ENCODE measurements at regions not wholly inside any gene's neighbourhood (a gene's known extent, or its start where the extent isn't known, plus 50 kb on each side); places are given as distances from the start of the nearest gene placed in this dataset.

DNA sequence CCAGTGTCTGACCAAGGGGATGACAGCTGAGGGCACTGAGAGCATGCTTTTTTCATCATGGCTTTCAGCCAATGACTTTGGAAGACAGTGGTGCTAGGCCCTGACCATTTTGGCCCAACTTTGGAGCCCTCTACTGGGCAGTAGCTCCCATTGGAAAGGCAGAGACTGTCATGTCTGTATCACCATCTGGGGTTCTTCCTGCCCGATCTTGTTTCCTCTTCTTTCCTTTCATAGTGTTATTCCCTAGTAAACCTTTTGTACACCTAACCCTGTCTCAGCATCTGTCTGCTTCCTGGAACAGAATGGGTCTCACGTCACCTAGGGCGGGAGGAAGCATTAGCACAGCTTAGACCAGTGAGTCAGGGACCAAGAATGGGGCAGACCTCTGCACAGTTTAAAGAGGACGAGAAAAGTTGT, 97.4 kb upstream of the MAST4 start:
- TF ChIP-seq, protein P1, sequence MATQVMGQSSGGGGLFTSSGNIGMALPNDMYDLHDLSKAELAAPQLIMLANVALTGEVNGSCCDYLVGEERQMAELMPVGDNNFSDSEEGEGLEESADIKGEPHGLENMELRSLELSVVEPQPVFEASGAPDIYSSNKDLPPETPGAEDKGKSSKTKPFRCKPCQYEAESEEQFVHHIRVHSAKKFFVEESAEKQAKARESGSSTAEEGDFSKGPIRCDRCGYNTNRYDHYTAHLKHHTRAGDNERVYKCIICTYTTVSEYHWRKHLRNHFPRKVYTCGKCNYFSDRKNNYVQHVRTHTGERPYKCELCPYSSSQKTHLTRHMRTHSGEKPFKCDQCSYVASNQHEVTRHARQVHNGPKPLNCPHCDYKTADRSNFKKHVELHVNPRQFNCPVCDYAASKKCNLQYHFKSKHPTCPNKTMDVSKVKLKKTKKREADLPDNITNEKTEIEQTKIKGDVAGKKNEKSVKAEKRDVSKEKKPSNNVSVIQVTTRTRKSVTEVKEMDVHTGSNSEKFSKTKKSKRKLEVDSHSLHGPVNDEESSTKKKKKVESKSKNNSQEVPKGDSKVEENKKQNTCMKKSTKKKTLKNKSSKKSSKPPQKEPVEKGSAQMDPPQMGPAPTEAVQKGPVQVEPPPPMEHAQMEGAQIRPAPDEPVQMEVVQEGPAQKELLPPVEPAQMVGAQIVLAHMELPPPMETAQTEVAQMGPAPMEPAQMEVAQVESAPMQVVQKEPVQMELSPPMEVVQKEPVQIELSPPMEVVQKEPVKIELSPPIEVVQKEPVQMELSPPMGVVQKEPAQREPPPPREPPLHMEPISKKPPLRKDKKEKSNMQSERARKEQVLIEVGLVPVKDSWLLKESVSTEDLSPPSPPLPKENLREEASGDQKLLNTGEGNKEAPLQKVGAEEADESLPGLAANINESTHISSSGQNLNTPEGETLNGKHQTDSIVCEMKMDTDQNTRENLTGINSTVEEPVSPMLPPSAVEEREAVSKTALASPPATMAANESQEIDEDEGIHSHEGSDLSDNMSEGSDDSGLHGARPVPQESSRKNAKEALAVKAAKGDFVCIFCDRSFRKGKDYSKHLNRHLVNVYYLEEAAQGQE (tag by site-specific recombination; IDR thresholded peaks at IDR 0.05) = no peak
- no peak for TF ChIP-seq FEZF1 (tag by site-specific recombination; IDR thresholded peaks at IDR 0.05)
- TF ChIP-seq, protein P2, sequence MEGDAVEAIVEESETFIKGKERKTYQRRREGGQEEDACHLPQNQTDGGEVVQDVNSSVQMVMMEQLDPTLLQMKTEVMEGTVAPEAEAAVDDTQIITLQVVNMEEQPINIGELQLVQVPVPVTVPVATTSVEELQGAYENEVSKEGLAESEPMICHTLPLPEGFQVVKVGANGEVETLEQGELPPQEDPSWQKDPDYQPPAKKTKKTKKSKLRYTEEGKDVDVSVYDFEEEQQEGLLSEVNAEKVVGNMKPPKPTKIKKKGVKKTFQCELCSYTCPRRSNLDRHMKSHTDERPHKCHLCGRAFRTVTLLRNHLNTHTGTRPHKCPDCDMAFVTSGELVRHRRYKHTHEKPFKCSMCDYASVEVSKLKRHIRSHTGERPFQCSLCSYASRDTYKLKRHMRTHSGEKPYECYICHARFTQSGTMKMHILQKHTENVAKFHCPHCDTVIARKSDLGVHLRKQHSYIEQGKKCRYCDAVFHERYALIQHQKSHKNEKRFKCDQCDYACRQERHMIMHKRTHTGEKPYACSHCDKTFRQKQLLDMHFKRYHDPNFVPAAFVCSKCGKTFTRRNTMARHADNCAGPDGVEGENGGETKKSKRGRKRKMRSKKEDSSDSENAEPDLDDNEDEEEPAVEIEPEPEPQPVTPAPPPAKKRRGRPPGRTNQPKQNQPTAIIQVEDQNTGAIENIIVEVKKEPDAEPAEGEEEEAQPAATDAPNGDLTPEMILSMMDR (tag by site-specific recombination; IDR thresholded peaks at IDR 0.05) = no peak
- TF ChIP-seq, protein P3, sequence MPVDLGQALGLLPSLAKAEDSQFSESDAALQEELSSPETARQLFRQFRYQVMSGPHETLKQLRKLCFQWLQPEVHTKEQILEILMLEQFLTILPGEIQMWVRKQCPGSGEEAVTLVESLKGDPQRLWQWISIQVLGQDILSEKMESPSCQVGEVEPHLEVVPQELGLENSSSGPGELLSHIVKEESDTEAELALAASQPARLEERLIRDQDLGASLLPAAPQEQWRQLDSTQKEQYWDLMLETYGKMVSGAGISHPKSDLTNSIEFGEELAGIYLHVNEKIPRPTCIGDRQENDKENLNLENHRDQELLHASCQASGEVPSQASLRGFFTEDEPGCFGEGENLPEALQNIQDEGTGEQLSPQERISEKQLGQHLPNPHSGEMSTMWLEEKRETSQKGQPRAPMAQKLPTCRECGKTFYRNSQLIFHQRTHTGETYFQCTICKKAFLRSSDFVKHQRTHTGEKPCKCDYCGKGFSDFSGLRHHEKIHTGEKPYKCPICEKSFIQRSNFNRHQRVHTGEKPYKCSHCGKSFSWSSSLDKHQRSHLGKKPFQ (tag by site-specific recombination; IDR thresholded peaks at IDR 0.05) = no peak
- TF ChIP-seq, protein P4, sequence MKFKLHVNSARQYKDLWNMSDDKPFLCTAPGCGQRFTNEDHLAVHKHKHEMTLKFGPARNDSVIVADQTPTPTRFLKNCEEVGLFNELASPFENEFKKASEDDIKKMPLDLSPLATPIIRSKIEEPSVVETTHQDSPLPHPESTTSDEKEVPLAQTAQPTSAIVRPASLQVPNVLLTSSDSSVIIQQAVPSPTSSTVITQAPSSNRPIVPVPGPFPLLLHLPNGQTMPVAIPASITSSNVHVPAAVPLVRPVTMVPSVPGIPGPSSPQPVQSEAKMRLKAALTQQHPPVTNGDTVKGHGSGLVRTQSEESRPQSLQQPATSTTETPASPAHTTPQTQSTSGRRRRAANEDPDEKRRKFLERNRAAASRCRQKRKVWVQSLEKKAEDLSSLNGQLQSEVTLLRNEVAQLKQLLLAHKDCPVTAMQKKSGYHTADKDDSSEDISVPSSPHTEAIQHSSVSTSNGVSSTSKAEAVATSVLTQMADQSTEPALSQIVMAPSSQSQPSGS (tag by site-specific recombination; IDR thresholded peaks at IDR 0.05; ENCODE audit: low read depth) = no peak
- TF ChIP-seq, protein P5, sequence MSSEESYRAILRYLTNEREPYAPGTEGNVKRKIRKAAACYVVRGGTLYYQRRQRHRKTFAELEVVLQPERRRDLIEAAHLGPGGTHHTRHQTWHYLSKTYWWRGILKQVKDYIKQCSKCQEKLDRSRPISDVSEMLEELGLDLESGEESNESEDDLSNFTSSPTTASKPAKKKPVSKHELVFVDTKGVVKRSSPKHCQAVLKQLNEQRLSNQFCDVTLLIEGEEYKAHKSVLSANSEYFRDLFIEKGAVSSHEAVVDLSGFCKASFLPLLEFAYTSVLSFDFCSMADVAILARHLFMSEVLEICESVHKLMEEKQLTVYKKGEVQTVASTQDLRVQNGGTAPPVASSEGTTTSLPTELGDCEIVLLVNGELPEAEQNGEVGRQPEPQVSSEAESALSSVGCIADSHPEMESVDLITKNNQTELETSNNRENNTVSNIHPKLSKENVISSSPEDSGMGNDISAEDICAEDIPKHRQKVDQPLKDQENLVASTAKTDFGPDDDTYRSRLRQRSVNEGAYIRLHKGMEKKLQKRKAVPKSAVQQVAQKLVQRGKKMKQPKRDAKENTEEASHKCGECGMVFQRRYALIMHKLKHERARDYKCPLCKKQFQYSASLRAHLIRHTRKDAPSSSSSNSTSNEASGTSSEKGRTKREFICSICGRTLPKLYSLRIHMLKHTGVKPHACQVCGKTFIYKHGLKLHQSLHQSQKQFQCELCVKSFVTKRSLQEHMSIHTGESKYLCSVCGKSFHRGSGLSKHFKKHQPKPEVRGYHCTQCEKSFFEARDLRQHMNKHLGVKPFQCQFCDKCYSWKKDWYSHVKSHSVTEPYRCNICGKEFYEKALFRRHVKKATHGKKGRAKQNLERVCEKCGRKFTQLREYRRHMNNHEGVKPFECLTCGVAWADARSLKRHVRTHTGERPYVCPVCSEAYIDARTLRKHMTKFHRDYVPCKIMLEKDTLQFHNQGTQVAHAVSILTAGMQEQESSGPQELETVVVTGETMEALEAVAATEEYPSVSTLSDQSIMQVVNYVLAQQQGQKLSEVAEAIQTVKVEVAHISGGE (tag by site-specific recombination; conservative IDR thresholded peaks at IDR 0.05; ENCODE audit: low read depth) = no peak
